Activated CD8-positive, alpha-beta memory T cell treated with anti-CD3 and anti-CD28 coated beads, Interleukin-2, amount 50 U/mL, for 1 hour (primary cell): ENCODE measurements at regions not wholly inside any gene's neighbourhood (a gene's known extent, or its start where the extent isn't known, plus 50 kb on each side); places are given as distances from the start of the nearest gene placed in this dataset.

Experiments
- DNase-seq: peaks from one replicate; pipeline ENCODE4 v3.0.0-alpha.2; 2020; ENCODE audit errors: extremely low read depth

DNA sequence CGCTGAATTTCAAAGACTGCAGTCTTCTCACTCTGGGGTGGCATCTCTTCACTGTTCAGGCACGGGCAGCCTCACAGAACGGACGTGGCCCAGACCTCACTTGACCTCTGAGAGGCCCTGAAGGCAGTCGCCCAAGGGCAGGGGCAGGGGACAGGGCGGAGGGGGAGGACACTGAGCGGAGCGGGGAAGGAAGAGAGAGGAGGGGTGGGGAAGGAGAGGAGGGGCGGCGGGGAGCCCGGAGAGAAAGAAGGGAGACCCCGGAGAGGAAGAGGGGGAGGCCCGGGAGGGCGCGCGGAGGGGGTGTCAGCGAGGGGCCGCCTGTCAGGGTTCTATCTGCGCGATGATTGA lies 58.7 kb upstream of the COMTD1 start:
- DNase-seq, result no peak

DNA sequence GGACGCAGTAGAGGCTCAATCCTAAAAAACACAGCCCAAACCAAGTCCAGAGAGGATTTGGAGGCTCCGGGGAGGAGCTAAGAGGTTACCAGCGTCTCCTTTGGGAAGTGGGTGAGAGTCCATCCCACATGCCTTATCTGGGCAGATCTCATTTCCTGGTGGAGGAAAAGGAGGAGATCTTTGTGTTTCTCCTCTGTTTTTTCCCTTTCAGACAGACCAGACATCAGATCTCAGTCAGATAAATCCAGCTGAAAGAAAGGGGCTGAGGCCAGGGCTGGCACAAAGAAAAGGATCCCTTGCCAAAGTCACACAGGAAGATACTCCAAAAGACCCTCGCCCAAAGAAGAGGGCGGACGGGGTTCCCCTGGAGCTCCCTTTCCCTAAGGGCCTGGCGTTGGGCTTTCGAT lies 58.3 kb upstream of the COMTD1 start:
- DNase-seq, result no peak

DNA sequence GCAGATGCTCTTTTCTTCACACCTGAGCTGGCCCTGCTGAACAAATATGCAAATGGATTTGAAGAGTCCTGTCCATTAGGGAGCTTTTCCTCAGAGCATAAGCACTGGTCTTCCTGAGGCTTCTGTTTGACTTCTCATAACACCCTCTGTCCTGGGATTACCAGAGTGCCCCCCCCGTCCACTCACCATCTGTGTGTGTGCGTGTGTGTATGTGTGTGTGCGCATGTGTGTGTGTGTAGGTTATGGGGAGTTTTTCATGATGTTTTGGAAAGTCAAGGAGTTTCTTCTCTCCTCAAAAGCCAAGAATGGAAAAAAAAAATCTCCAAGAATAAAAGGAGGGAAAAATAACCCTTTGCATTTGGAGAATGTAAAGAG lies 57.7 kb upstream of the COMTD1 start:
- no peak for DNase-seq

DNA sequence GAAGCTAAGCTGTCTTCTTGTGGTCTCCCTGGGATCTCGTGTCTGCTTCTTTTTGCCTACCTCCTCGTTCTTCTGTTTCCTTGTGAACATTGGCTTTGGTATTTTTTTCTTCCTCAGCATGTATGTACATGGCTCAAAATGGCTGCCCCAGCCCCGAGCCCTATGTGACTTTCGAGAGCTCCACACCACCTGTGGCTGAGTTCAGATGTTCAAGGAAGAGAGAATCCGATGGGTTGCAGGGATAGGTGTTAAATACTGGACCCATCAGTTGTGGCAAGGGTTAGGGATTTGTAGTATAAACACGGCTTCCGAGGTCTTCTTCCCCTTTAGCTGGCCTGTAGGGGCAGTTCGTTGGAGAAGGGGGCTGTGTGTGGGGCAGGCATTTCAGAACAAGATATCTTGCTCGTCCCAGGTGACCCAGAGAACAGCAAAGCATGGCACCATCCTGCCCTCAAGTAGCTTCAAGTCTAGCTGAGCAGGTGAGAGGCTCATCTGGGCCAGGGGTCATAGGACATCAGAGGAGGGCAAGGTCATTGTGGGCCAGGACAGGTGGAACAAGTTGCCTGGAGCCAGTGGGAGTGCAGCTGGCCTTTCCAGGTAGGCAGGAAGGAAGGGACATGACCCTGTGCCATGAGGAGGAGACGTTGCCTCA lies 57.2 kb upstream of the COMTD1 start:
- no peak for DNase-seq

DNA sequence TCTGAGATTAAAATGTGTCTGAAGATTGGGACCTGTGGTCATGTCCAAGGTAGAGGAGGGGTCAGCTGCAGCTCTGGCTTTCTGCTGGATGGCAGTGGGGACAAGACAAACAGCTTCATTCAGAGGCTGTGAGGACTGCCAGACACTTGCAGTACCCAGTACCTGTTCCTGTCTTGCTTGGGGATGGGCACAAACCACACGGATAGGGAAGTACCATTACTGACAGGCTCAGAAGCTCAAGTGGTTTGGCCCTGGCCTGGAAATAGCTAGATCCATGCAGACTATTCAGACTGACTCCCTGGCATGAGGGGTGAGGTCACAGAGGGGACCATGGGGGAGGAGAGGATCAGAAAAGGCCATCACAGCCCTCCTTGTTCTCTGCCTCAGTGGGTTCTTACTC lies 56.0 kb upstream of the COMTD1 start:
- no peak for DNase-seq

DNA sequence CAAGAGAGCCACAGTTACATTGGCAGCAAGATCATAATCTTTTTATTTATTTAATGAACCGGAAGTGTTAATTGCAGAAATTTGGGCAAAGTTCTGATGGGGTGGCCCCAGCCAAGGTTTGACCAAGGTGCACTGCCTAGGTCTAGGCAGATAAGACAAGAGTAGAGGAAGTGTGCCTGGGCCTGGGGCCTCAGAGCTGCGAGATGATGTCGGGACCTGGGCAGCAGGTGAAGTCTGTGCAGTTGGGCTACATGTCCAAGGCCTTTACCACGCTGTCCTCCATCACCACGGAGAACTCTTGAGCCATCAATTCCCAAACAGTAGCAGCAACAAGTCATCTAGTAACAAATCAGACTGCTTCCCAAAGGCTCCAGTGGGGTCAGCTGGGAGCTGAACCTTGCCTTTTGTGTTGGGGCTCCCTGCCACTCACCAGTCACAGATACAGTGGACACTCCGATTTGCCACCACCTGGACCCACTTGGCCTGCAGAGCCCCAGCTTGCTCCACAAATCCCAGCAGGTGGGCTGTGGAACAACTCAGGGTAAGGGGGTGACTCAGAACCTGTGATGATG lies 52.5 kb upstream of the COMTD1 start:
- DNase-seq, result no peak

DNA sequence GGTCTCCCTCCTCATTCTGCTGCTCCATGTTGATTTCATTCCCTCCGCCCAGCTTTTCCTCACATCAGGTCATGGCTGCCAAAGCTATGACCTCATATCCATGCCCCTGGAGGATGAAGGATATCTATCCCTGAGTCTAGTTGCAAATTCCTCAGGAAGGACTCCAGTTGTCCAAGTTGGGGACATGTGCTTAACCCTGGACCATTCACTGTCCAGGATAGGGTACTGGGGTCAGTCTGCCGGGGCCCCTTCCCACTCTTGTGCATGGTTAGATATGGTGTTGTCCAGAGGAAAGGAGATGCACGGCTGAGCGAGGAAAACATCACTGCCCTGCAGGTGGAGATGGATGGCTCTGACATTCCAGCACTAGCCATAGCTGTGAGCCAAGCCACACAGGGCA lies 51.9 kb upstream of the COMTD1 start:
- no peak for DNase-seq

DNA sequence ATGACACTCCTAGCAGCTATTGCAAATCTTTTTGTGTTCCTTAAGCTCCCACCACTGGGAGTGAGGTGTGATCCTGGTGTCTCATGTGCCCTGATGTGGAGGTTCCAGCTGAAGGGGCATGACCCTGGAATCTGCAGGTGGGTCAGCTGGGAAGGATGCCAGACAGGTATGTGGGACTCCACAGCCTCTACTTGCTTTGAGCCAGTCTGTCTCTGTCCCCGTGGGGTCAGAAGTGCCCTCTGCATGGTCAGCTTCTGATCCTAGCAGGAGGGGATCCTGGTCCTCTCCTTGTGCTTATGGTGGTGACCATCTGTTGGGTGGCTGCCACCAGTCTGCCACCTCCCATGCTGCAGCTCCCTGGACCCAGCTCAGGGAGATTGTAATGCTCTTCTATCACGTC lies 51.1 kb upstream of the COMTD1 start:
- DNase-seq, result no peak
